Suppressor macrophage treated with lipopolysaccharide for 4 hours (primary cell): ENCODE measurements at regions not wholly inside any gene's neighbourhood (a gene's known extent, or its start where the extent isn't known, plus 50 kb on each side); places are given as distances from the start of the nearest gene placed in this dataset.
"Not testable (repeated sequence)": the region's sequence is repeated elsewhere in the genome, so short reads cannot be mapped to it uniquely, and the experiment has no call there.

Experiments
- DNase-seq: peaks from one replicate; pipeline ENCODE4 v3.0.0-alpha.2; 2020

GRCh38 chr6:27138837-27139755 lies 108.4 kb upstream of the PRSS16 start:
- DNase-seq, result peak; percentile 73

GRCh38 chr6:27139756-27140579 lies 107.5 kb upstream of the PRSS16 start:
- DNase-seq, result peak; percentile 14

GRCh38 chr6:27140999-27141528 lies 106.4 kb upstream of the PRSS16 start:
- no peak for DNase-seq

- no peak for DNase-seq
Measured at GRCh38 chr6:27141529-27142015, 105.9 kb upstream of the PRSS16 start.

GRCh38 chr6:27143020-27143388 lies 104.5 kb upstream of the PRSS16 start:
- not testable (repeated sequence) for DNase-seq

- DNase-seq, result no peak
Measured at GRCh38 chr6:27143474-27144026, 104.0 kb upstream of the PRSS16 start.

- DNase-seq, result no peak
Measured at GRCh38 chr6:27144740-27145079, 102.8 kb upstream of the PRSS16 start.

- peak; percentile 78 for DNase-seq
Measured at GRCh38 chr6:27145731-27146455, 101.6 kb upstream of the PRSS16 start.

- DNase-seq, result not testable (repeated sequence)
Measured at GRCh38 chr6:27146456-27146705, 101.1 kb upstream of the PRSS16 start.

- peak; percentile 97 for DNase-seq
Measured at GRCh38 chr6:27146706-27147505, 100.6 kb upstream of the PRSS16 start.

- no peak for DNase-seq
Measured at GRCh38 chr6:27148404-27148795, 99.1 kb upstream of the PRSS16 start.

- no peak for DNase-seq
Measured at GRCh38 chr6:27149150-27149549, 98.4 kb upstream of the PRSS16 start.

GRCh38 chr6:27154696-27155095 lies 92.8 kb upstream of the PRSS16 start:
- no peak for DNase-seq

- no peak for DNase-seq
Measured at GRCh38 chr6:27156874-27157458, 90.5 kb upstream of the PRSS16 start.

GRCh38 chr6:27157459-27158315 lies 89.8 kb upstream of the PRSS16 start:
- DNase-seq, result peak; percentile 78

GRCh38 chr6:27158316-27158643 lies 89.2 kb upstream of the PRSS16 start:
- DNase-seq, result no peak

GRCh38 chr6:27159725-27160124 lies 87.8 kb upstream of the PRSS16 start:
- no peak for DNase-seq

GRCh38 chr6:27161115-27161514 lies 86.4 kb upstream of the PRSS16 start:
- no peak for DNase-seq

- no peak for DNase-seq
Measured at GRCh38 chr6:27161603-27161945, 85.9 kb upstream of the PRSS16 start.

- peak; percentile 66 for DNase-seq
Measured at GRCh38 chr6:27161946-27162603, 85.4 kb upstream of the PRSS16 start.
